ENCODE measurements at regions not wholly inside any gene's neighbourhood (a gene's known extent, or its start where the extent isn't known, plus 50 kb on each side); places are given as distances from the start of the nearest gene placed in this dataset.

DNA sequence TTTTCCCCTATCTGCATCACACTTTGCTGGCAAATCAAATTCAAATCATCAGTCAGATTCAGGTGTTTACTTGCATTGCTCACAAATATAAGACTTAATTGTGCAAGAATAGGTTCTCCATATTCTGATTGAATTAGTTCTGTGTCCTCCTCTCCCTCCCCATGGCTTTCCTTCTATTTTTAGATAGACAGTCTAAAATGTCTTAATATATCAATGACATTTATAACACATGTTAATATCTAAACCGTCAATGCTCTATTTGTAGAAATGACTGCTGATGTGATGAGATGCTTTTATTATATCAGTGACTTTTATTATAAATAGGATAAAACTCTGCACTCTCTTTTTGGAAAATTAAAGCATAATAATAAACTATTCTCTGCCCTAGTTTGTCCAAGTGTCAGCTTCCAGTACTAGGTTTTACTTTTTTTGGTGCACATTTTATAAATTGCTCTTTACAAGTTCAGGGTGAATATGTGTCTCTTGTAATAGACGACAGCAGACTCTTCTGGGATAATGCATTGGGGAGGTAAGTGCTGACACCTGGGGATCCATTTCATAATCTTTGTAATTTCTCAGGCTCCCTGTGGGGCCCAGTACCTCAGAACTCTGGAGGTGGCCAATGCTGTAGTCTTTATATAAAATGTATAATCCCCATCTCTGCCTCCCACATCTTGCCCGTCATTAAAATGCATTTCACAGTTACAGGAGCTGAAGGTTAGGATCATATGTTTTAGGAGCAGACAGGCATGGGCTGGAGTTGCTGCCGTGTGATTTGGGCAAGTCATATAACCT lies 321.5 kb downstream of the BRINP1 start:
- H3K27ac ChIP-seq (ENCODE audit: extremely low read depth, low read depth, low read length), result no peak overlapping the region
- ChIA-PET POLR2A (no interaction called here), CTCF (interaction anchor here (0.6 kb wide), 1 partner anchor 447 kb away, joined by 5 read pairs; no protein-coding TSS in a partner anchor)
- no peaks in the 10 kb centered on the region for H3K9me3 ChIP-seq (ENCODE audit: control insufficient read depth, insufficient read depth, low read depth, low read length)
- TF ChIP-seq ZNF248 (tag by site-specific recombination; IDR thresholded peaks at IDR 0.05) (no peak), ZFP69B (tag by site-specific recombination; IDR thresholded peaks at IDR 0.05) (no peak)
- H3K4me1 ChIP-seq (ENCODE audit: control insufficient read depth, insufficient read depth, low read length), result no peaks in the 10 kb centered on the region
- H3K36me3 ChIP-seq (ENCODE audit: control insufficient read depth in 2 of 2, insufficient read depth in 1 of 2, low read length in 2 of 2), result no peaks in the 10 kb centered on the region
- H3K4me3 ChIP-seq (ENCODE audit: low read depth, low read length), result no peak overlapping the region

DNA sequence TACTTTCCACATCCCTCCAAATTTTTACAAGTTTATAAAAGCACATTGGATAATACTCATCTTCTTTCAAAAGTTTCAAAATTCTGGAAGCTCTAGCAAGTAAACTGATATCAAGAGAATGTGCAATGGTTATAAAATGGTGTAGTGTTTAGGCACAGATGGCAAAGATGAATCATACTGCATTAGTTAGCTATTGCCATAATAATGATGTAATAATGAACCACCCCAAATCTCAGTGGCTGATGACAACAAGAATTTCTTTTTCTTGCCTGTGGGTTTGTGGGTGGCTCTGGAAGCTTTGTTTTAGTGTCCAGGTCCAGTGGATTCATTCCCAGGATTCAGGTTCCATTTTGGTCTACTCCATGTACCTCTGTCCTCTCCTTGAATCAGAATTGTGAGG lies 319.0 kb downstream of the BRINP1 start:
- no peaks in the 10 kb centered on the region for H3K9me3 ChIP-seq (ENCODE audit: control insufficient read depth, insufficient read depth, low read depth, low read length)
- H3K27ac ChIP-seq (ENCODE audit: extremely low read depth, low read depth, low read length), result no peak overlapping the region
- POLR2A ChIA-PET, result no interaction called here
- CTCF ChIA-PET, result no interaction called here
- H3K4me3 ChIP-seq (ENCODE audit: low read depth, low read length), result no peak overlapping the region
- no peaks in the 10 kb centered on the region for H3K4me1 ChIP-seq (ENCODE audit: control insufficient read depth, insufficient read depth, low read length)
- no peaks in the 10 kb centered on the region for H3K36me3 ChIP-seq (ENCODE audit: control insufficient read depth in 2 of 2, insufficient read depth in 1 of 2, low read length in 2 of 2)
- TF ChIP-seq, protein P1, sequence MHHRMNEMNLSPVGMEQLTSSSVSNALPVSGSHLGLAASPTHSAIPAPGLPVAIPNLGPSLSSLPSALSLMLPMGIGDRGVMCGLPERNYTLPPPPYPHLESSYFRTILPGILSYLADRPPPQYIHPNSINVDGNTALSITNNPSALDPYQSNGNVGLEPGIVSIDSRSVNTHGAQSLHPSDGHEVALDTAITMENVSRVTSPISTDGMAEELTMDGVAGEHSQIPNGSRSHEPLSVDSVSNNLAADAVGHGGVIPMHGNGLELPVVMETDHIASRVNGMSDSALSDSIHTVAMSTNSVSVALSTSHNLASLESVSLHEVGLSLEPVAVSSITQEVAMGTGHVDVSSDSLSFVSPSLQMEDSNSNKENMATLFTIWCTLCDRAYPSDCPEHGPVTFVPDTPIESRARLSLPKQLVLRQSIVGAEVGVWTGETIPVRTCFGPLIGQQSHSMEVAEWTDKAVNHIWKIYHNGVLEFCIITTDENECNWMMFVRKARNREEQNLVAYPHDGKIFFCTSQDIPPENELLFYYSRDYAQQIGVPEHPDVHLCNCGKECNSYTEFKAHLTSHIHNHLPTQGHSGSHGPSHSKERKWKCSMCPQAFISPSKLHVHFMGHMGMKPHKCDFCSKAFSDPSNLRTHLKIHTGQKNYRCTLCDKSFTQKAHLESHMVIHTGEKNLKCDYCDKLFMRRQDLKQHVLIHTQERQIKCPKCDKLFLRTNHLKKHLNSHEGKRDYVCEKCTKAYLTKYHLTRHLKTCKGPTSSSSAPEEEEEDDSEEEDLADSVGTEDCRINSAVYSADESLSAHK (tag by site-specific recombination; IDR thresholded peaks at IDR 0.05), result no peak
- TF ChIP-seq, protein P2, sequence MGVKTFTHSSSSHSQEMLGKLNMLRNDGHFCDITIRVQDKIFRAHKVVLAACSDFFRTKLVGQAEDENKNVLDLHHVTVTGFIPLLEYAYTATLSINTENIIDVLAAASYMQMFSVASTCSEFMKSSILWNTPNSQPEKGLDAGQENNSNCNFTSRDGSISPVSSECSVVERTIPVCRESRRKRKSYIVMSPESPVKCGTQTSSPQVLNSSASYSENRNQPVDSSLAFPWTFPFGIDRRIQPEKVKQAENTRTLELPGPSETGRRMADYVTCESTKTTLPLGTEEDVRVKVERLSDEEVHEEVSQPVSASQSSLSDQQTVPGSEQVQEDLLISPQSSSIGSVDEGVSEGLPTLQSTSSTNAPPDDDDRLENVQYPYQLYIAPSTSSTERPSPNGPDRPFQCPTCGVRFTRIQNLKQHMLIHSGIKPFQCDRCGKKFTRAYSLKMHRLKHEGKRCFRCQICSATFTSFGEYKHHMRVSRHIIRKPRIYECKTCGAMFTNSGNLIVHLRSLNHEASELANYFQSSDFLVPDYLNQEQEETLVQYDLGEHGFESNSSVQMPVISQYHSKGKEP (tag by site-specific recombination; IDR thresholded peaks at IDR 0.05), result no peak
- no peak for TF ChIP-seq ZNF280C (tag by site-specific recombination; IDR thresholded peaks at IDR 0.05)
- TF ChIP-seq ZNF266 (tag by site-specific recombination; IDR thresholded peaks at IDR 0.05; ENCODE audit: low read depth), result no peak
- no peak for TF ChIP-seq ZNF26 (tag by site-specific recombination; IDR thresholded peaks at IDR 0.05)
- TF ChIP-seq ZNF23 (tag by site-specific recombination; IDR thresholded peaks at IDR 0.05; ENCODE audit: borderline replicate concordance), result no peak
- TF ChIP-seq, protein P3, sequence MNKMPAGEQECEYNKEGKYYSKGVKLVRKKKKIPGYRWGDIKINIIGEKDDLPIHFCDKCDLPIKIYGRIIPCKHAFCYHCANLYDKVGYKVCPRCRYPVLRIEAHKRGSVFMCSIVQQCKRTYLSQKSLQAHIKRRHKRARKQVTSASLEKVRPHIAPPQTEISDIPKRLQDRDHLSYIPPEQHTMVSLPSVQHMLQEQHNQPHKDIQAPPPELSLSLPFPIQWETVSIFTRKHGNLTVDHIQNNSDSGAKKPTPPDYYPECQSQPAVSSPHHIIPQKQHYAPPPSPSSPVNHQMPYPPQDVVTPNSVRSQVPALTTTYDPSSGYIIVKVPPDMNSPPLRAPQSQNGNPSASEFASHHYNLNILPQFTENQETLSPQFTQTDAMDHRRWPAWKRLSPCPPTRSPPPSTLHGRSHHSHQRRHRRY (tag by site-specific recombination; IDR thresholded peaks at IDR 0.05), result no peak
- TF ChIP-seq WT1 (tag by site-specific recombination; IDR thresholded peaks at IDR 0.05), result no peak
- TF ChIP-seq ZNF398 (tag by site-specific recombination; IDR thresholded peaks at IDR 0.05), result no peak
- TF ChIP-seq ZNF394 (tag by site-specific recombination; IDR thresholded peaks at IDR 0.05; ENCODE audit: borderline replicate concordance), result no peak
- no peak for TF ChIP-seq ZNF157 (tag by site-specific recombination; IDR thresholded peaks at IDR 0.05)
- TF ChIP-seq ZNF521 (tag by site-specific recombination; IDR thresholded peaks at IDR 0.05), result no peak
- no peak for TF ChIP-seq ZNF214 (tag by site-specific recombination; IDR thresholded peaks at IDR 0.05; ENCODE audit: borderline replicate concordance)
- no peak for TF ChIP-seq HOXA7 (CRISPR knock-in tag; IDR thresholded peaks at IDR 0.05; ENCODE audit: borderline replicate concordance)
- no peak for TF ChIP-seq ZNF10 (tag by site-specific recombination; IDR thresholded peaks at IDR 0.05)
- no peak for TF ChIP-seq ZXDB (tag by site-specific recombination; IDR thresholded peaks at IDR 0.05)
- no peak for TF ChIP-seq SP7 (tag by site-specific recombination; IDR thresholded peaks at IDR 0.05)
- TF ChIP-seq ZNF302 (tag by site-specific recombination; IDR thresholded peaks at IDR 0.05; ENCODE audit: low read depth), result no peak
- no peak for TF ChIP-seq ZNF571 (tag by site-specific recombination; IDR thresholded peaks at IDR 0.05)
- TF ChIP-seq ZNF704 (tag by site-specific recombination; IDR thresholded peaks at IDR 0.05), result no peak

All from HEK293 (cell line).